Astrocyte of the spinal cord (primary cell): ENCODE measurements at regions not wholly inside any gene's neighbourhood (a gene's known extent, or its start where the extent isn't known, plus 50 kb on each side); places are given as distances from the start of the nearest gene placed in this dataset.
A peak's percentile ranks its signal among the peaks of the same experiment; 100 is the strongest.

Experiments used
- DNase-seq: peaks from one replicate; pipeline ENCODE4 v3.0.0; 2011; ENCODE audit warnings: low read depth, low spot score
- H3K4me3 ChIP-seq: 2 replicates; pipeline ENCODE4 v1.5.1; 2011; ENCODE audit warnings: low read depth, mild to moderate bottlenecking, low read length, moderate library complexity
- in situ Hi-C: cut with HindIII; loops from 2 replicates; pipeline ENCODE4 v1.10.0; 2017; ENCODE audit warnings: low sequenced_read_pairs
- TF ChIP-seq, protein P1 (sequence below): IDR thresholded peaks from 2 replicates; pipeline ENCODE4 v1.5.1; 2012; ENCODE audit warnings: low read depth, mild to moderate bottlenecking, low read length, inconsistent platforms

DNA sequence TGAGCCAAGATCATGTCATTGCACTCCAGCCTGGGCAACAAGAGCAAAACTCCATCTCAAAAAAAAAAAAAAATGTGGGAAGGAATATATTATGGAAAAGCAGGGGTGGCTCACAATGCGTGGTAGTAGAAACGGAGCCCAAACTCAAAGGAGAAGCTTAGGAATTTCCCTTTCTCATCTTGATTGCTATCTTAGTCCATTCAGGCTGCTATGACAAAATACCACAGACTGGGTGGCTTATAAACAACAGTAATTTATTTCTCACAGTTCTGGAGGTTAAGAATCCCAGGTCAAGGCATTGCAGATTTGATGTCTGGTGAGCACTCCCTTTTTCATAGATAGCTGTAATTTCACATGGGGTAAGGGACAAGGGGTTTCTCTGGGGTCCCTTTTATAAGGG, 153.8 kb upstream of the KRR1 start:
- in situ Hi-C loops: no loop called here
- no peak overlapping the region for H3K4me3 ChIP-seq
- no peak for DNase-seq
- TF ChIP-seq, protein P1, sequence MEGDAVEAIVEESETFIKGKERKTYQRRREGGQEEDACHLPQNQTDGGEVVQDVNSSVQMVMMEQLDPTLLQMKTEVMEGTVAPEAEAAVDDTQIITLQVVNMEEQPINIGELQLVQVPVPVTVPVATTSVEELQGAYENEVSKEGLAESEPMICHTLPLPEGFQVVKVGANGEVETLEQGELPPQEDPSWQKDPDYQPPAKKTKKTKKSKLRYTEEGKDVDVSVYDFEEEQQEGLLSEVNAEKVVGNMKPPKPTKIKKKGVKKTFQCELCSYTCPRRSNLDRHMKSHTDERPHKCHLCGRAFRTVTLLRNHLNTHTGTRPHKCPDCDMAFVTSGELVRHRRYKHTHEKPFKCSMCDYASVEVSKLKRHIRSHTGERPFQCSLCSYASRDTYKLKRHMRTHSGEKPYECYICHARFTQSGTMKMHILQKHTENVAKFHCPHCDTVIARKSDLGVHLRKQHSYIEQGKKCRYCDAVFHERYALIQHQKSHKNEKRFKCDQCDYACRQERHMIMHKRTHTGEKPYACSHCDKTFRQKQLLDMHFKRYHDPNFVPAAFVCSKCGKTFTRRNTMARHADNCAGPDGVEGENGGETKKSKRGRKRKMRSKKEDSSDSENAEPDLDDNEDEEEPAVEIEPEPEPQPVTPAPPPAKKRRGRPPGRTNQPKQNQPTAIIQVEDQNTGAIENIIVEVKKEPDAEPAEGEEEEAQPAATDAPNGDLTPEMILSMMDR: no peak

DNA sequence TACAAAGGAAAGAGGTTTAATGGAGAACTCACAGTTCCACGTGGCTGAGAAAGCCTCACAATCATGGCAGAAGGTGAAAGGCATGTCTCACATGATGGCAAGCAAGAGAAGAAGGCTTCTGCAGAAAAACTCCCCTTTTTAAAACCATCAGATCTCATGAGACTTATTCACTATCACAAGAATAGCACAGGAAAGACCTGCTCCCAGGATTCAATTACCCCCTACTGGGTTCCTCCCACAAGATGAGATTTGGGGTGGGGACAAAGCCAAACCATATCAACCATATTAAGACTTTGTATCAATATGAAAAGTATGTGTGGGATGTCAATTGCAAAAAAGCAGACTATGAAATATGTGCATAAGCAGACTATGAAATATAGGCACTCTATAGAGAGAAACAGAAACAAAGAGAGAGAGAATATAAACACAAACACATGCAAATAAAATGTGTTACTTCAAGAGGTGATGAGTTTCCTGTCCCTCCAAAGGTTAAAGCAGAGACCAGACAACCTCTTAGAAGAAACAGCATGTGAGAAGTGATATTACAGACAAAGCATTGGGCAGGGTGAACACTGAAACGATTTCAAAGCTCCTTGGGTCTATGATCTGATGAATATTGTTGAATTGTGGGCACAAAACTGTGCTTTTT, 151.2 kb upstream of the KRR1 start:
- in situ Hi-C loops: no loop called here
- TF ChIP-seq, protein P1: no peak
- DNase-seq: peak; percentile 62
- H3K4me3 ChIP-seq: no peak overlapping the region

DNA sequence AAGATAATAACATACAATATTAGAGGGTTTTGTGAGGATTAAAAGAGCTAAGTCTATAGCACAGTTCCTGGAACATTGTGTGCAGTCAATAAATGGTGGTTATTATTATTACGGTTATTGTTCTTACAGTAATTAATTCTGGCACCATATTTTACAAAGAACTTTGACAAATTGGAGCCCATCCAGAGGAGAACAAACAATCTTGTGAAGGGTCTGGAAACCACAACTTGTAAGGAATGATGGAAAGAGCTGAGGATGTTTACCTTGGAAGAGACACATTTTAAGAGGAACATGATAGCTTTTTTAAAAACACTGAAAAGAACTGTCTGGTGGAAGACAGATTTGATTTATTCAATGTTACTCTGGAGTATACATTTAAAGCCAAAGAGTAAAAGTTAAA, 150.5 kb upstream of the KRR1 start:
- TF ChIP-seq, protein P1: no peak
- peak; percentile 95 for DNase-seq
- H3K4me3 ChIP-seq: no peak overlapping the region
- in situ Hi-C loops: no loop called here

DNA sequence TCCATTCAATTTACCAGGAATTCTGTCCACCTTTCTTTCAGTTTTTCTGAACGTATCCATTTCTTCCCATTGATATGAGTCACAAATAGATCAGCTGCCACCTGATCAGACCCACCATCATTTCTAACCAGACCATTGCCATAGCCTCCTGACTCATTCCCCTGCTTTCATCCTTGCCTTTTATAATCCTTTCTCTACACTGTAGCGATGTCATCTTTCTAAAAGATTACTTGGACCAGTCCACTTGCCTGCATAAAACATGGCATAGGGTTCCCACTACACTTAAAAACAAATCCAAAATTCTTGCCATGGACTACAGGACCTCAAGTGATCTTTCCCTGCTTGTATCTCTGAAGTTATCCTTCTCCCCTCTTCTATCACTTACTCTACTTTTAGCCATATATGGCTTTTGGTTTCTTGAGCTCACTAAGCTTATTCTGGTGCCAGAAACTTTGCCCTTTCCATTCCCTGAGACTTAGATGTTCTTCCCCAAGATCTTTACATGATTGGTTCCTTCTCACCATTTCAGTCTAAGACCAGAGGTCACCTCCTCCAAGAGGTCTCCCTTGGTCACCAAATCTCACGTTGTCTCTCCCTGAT, 149.5 kb upstream of the KRR1 start:
- H3K4me3 ChIP-seq: no peak overlapping the region
- DNase-seq: peak; percentile 91
- TF ChIP-seq, protein P1: no peak
- in situ Hi-C loops: no loop called here

DNA sequence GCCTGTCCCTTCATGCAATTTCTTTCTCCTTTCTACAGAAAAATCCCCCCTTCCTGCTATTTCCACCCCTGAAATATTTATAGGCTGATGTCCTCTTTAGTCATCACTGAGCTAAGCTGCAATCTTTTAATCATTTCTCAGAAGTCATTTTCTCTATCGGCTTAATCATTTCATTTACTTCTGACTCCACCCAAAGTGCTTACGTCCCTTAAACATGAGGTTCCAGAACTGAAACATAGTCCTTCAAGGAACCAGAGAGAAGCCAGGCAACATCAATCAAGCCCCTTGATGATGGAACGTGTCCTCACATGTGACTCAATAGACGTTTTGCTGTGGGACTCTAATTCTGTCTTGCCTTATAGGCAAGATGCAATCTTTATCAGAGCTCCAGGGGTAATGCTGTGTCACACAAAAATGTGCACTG, 148.7 kb upstream of the KRR1 start:
- peak; percentile 91 for DNase-seq
- in situ Hi-C loops: no loop called here
- H3K4me3 ChIP-seq: no peak overlapping the region
- TF ChIP-seq, protein P1: no peak

DNA sequence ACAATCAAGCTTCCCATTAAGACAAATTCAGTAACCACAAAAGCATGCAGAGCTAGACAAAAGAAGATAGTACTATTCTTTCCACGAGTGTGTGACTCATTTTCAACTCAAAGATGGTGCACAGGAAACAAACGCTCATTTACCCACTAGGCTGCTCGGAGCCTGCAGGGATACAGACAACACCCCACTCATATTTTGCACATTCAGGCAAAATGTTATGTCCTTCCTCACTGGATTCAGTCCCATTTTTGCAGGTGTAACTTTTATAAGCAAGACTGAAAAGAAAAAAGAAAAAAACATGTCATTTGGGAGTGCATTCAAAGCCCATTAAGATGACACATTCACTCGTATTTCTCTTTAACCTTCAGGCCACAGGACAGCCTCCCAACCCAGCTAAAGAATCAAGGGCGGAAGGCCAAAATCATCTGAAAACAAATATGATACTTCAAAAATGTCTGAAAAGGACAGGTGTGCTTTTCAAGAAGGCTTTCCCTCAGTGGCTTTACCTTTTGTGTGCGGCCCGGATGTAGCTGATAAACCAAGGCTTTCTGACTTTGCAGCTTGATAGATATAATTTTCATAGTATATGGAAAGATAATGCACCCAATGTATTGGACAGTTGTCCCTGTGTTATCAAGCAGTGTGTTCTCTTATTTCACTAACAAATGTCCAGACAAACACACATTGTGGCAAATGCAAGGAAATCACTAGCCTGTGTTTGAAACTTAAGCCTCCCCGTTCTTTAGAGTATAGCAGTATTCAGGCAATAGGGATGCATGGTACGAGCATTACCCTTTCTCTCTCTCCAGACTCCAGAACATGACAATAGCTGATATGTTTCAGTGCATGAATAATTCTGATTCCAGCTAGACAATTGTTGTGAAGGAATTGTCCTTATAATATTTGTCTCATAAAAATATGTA, 147.8 kb upstream of the KRR1 start:
- DNase-seq: peak; percentile 90
- TF ChIP-seq, protein P1: no peak
- no peak overlapping the region for H3K4me3 ChIP-seq
- in situ Hi-C loops: no loop called here
